Stimulated activated CD8-positive, alpha-beta memory T cell treated with anti-CD3 and anti-CD28 coated beads, Interleukin-12 subunit alpha, Interleukin-12 subunit beta, amount 100 ng/mL, for 24 hours (primary cell): ENCODE measurements at regions not wholly inside any gene's neighbourhood (a gene's known extent, or its start where the extent isn't known, plus 50 kb on each side); places are given as distances from the start of the nearest gene placed in this dataset.
"Not testable (repeated sequence)": the region's sequence is repeated elsewhere in the genome, so short reads cannot be mapped to it uniquely, and the experiment has no call there.

Experiments used
- DNase-seq: peaks from one replicate; pipeline ENCODE4 v3.0.0-alpha.2; 2020; ENCODE audit errors: extremely low read depth

- no peak for DNase-seq
These were observed 220.2 kb upstream of the MYO3A start for GRCh38 chr10:25713894-25714240.

GRCh38 chr10:25724241-25724640 is 209.8 kb upstream of the MYO3A start:
- DNase-seq, result no peak

GRCh38 chr10:25725917-25726716 is 207.9 kb upstream of the MYO3A start:
- no peak for DNase-seq

- no peak for DNase-seq
These were observed 195.3 kb upstream of the MYO3A start for GRCh38 chr10:25738776-25739175.

GRCh38 chr10:25743832-25744231 is 190.2 kb upstream of the MYO3A start:
- no peak for DNase-seq

- no peak for DNase-seq
These were observed 189.5 kb upstream of the MYO3A start for GRCh38 chr10:25744574-25744973.

GRCh38 chr10:25745976-25746375 is 188.1 kb upstream of the MYO3A start:
- DNase-seq, result no peak

GRCh38 chr10:25747084-25747483 is 186.9 kb upstream of the MYO3A start:
- DNase-seq, result no peak

GRCh38 chr10:25748509-25748908 is 185.5 kb upstream of the MYO3A start:
- DNase-seq, result no peak

- DNase-seq, result no peak
These were observed 180.3 kb upstream of the MYO3A start for GRCh38 chr10:25753776-25754175.

GRCh38 chr10:25755874-25756273 is 178.2 kb upstream of the MYO3A start:
- not testable (repeated sequence) for DNase-seq

- no peak for DNase-seq
These were observed 177.2 kb upstream of the MYO3A start for GRCh38 chr10:25756784-25757183.

GRCh38 chr10:25758041-25758457 is 176.0 kb upstream of the MYO3A start:
- DNase-seq, result no peak

- DNase-seq, result no peak
These were observed 175.5 kb upstream of the MYO3A start for GRCh38 chr10:25758511-25758910.

GRCh38 chr10:25761937-25762336 is 172.1 kb upstream of the MYO3A start:
- no peak for DNase-seq

- DNase-seq, result no peak
These were observed 167.8 kb upstream of the MYO3A start for GRCh38 chr10:25766213-25766612.

- no peak for DNase-seq
These were observed 167.3 kb upstream of the MYO3A start for GRCh38 chr10:25766687-25767221.

GRCh38 chr10:25768167-25768566 is 165.9 kb upstream of the MYO3A start:
- no peak for DNase-seq

GRCh38 chr10:25778646-25779045 is 155.4 kb upstream of the MYO3A start:
- DNase-seq, result no peak

GRCh38 chr10:25786161-25786560 is 147.9 kb upstream of the MYO3A start:
- DNase-seq, result no peak

GRCh38 chr10:25786899-25787298 is 147.1 kb upstream of the MYO3A start:
- no peak for DNase-seq

GRCh38 chr10:25797888-25798429 is 136.1 kb upstream of the MYO3A start:
- DNase-seq, result no peak

GRCh38 chr10:25804505-25804904 is 129.5 kb upstream of the MYO3A start:
- no peak for DNase-seq
